ENCODE measurements at regions not wholly inside any gene's neighbourhood (a gene's known extent, or its start where the extent isn't known, plus 50 kb on each side); places are given as distances from the start of the nearest gene placed in this dataset.

GRCh38 chr2:16118611-16119590 lies 178.6 kb downstream of the MYCN start:
- no peak for ATAC-seq (replicated peaks in 6 of 8)
- Histone ChIP-seq H3K27ac (no peak overlapping the region), H3K4me1 (replicated peaks in 1 of 2) (peaks cover 6 to 16% of the 10 kb centered on the region in 2 donors), H3K4me3 (no peak overlapping the region)
- in situ Hi-C loops (cut with MboI; ENCODE audit: low pct_unique_long_range_greater_than_20kb in 2 of 9, low sequenced_read_pairs in 9 of 9, unreplicated experiment in 9 of 9), result no loop called here
- 6 to 100% (median 79%) methylated on average over 1 to 4 of the region's 5 CpGs for WGBS, 10 experiments

- in situ Hi-C loops (cut with MboI; ENCODE audit: low pct_unique_long_range_greater_than_20kb in 2 of 9, low sequenced_read_pairs in 9 of 9, unreplicated experiment in 9 of 9), result no loop called here
- H3K4me3 ChIP-seq, result no peak overlapping the region
- H3K27ac ChIP-seq, result no peak overlapping the region
- peaks cover 6 to 16% of the 10 kb centered on the region in 2 donors for H3K4me1 ChIP-seq (replicated peaks in 1 of 2)
- 0 to 100% (median 89%) methylated on average over 2 to 8 of the region's 9 CpGs; no CpG with 5 or more reads in 1 of the 10 experiments for WGBS, 10 experiments
- ATAC-seq (replicated peaks in 6 of 8), result no peak
These were observed 177.7 kb downstream of the MYCN start for GRCh38 chr2:16117791-16118610.

- Histone ChIP-seq H3K4me1 (replicated peaks in 1 of 2) (peaks cover 6 to 16% of the 10 kb centered on the region in 2 donors), H3K4me3 (no peak overlapping the region), H3K27ac (no peak overlapping the region)
- WGBS, 10 experiments, result 0 to 100% (median 61%) methylated on average over 1 to 8 of the region's 9 CpGs; no CpG with 5 or more reads in 2 of the 10 experiments
- ATAC-seq (replicated peaks in 6 of 8), result no peak
- in situ Hi-C loops (cut with MboI; ENCODE audit: low pct_unique_long_range_greater_than_20kb in 2 of 9, low sequenced_read_pairs in 9 of 9, unreplicated experiment in 9 of 9), result no loop called here
These were observed 176.8 kb downstream of the MYCN start for GRCh38 chr2:16117021-16117700.

GRCh38 chr2:16115881-16116830 lies 175.8 kb downstream of the MYCN start:
- in situ Hi-C loops (cut with MboI; ENCODE audit: low pct_unique_long_range_greater_than_20kb in 2 of 9, low sequenced_read_pairs in 9 of 9, unreplicated experiment in 9 of 9), result no loop called here
- WGBS, 10 experiments, result 0 to 85% (median 58%) methylated on average over 2 to 7 of the region's 7 CpGs; no CpG with 5 or more reads in 1 of the 10 experiments

GRCh38 chr2:16115291-16115690 lies 174.9 kb downstream of the MYCN start:
- WGBS, 10 experiments, result 38 to 100% (median 74%) methylated on average over 2 to 4 of the region's 4 CpGs; no CpG with 5 or more reads in 2 of the 10 experiments
- no peak overlapping the region for H3K27ac ChIP-seq
- in situ Hi-C loops (cut with MboI; ENCODE audit: low pct_unique_long_range_greater_than_20kb in 2 of 9, low sequenced_read_pairs in 9 of 9, unreplicated experiment in 9 of 9), result no loop called here
- ATAC-seq (replicated peaks in 6 of 8), result no peak
- no peak overlapping the region for H3K4me3 ChIP-seq
- peaks cover 6 to 16% of the 10 kb centered on the region in 2 donors for H3K4me1 ChIP-seq (replicated peaks in 1 of 2)

More at GRCh38 chr2:16115881-16116830, 175.8 kb downstream of the MYCN start:
- ATAC-seq (replicated peaks in 6 of 8), result no peak
- Histone ChIP-seq H3K4me3 (no peak overlapping the region), H3K4me1 (replicated peaks in 1 of 2) (peaks cover 6 to 16% of the 10 kb centered on the region in 2 donors), H3K27ac (no peak overlapping the region)

GRCh38 chr2:16114836-16115235 lies 174.5 kb downstream of the MYCN start:
- H3K4me1 ChIP-seq (replicated peaks in 1 of 2), result peaks cover 6 to 16% of the 10 kb centered on the region in 2 donors
- WGBS, 10 experiments, result 0 to 87% (median 70%) methylated on average over 1 to 5 of the region's 8 CpGs; no CpG with 5 or more reads in 5 of the 10 experiments
- no peak overlapping the region for H3K4me3 ChIP-seq
- no peak for ATAC-seq (replicated peaks in 6 of 8)
- H3K27ac ChIP-seq, result no peak overlapping the region
- in situ Hi-C loops (cut with MboI; ENCODE audit: low pct_unique_long_range_greater_than_20kb in 2 of 9, low sequenced_read_pairs in 9 of 9, unreplicated experiment in 9 of 9), result no loop called here

GRCh38 chr2:16114070-16114469 lies 173.7 kb downstream of the MYCN start:
- 46 to 100% (median 81%) methylated on average over 2 to 7 of the region's 11 CpGs; no CpG with 5 or more reads in 6 of the 10 experiments for WGBS, 10 experiments
- peaks cover 6 to 16% of the 10 kb centered on the region in 2 donors for H3K4me1 ChIP-seq (replicated peaks in 1 of 2)
- no peak overlapping the region for H3K4me3 ChIP-seq
- no peak overlapping the region for H3K27ac ChIP-seq
- in situ Hi-C loops (cut with MboI; ENCODE audit: low pct_unique_long_range_greater_than_20kb in 2 of 9, low sequenced_read_pairs in 9 of 9, unreplicated experiment in 9 of 9), result no loop called here
- no peak for ATAC-seq (replicated peaks in 6 of 8)

- H3K4me1 ChIP-seq (replicated peaks in 1 of 2), result peaks cover 6 to 16% of the 10 kb centered on the region in 2 donors
- in situ Hi-C loops (cut with MboI; ENCODE audit: low pct_unique_long_range_greater_than_20kb in 2 of 9, low sequenced_read_pairs in 9 of 9, unreplicated experiment in 9 of 9), result no loop called here
- H3K4me3 ChIP-seq, result no peak overlapping the region
- 20 to 100% (median 90%) methylated on average over 1 of the region's 1 CpG; no CpG with 5 or more reads in 6 of the 10 experiments for WGBS, 10 experiments
- no peak overlapping the region for H3K27ac ChIP-seq
- ATAC-seq (replicated peaks in 6 of 8), result no peak
These were observed 173.2 kb downstream of the MYCN start for GRCh38 chr2:16113568-16113967.

- WGBS, 10 experiments, result 0 to 65% (median 39%) methylated on average over 1 to 3 of the region's 3 CpGs; no CpG with 5 or more reads in 5 of the 10 experiments
- H3K4me1 ChIP-seq (replicated peaks in 1 of 2), result peaks cover 6 to 16% of the 10 kb centered on the region in 2 donors
- ATAC-seq (replicated peaks in 6 of 8), result no peak
- in situ Hi-C loops (cut with MboI; ENCODE audit: low pct_unique_long_range_greater_than_20kb in 2 of 9, low sequenced_read_pairs in 9 of 9, unreplicated experiment in 9 of 9), result no loop called here
- no peak overlapping the region for H3K27ac ChIP-seq
- no peak overlapping the region for H3K4me3 ChIP-seq
These were observed 172.7 kb downstream of the MYCN start for GRCh38 chr2:16112972-16113560.

- Histone ChIP-seq H3K4me1 (replicated peaks in 1 of 2) (peaks cover 6 to 16% of the 10 kb centered on the region in 2 donors), H3K27ac (no peak overlapping the region), H3K4me3 (no peak overlapping the region)
- 0 to 100% (median 82%) methylated on average over 1 to 5 of the region's 7 CpGs for WGBS, 10 experiments
- in situ Hi-C loops (cut with MboI; ENCODE audit: low pct_unique_long_range_greater_than_20kb in 2 of 9, low sequenced_read_pairs in 9 of 9, unreplicated experiment in 9 of 9), result no loop called here
- no peak for ATAC-seq (replicated peaks in 6 of 8)
These were observed 172.1 kb downstream of the MYCN start for GRCh38 chr2:16112251-16112971.

GRCh38 chr2:16111838-16112210 lies 171.5 kb downstream of the MYCN start:
- in situ Hi-C loops (cut with MboI; ENCODE audit: low pct_unique_long_range_greater_than_20kb in 2 of 9, low sequenced_read_pairs in 9 of 9, unreplicated experiment in 9 of 9), result no loop called here
- no peak for ATAC-seq (replicated peaks in 6 of 8)
- peaks cover 6 to 16% of the 10 kb centered on the region in 2 donors for H3K4me1 ChIP-seq (replicated peaks in 1 of 2)
- no peak overlapping the region for H3K4me3 ChIP-seq
- no peak overlapping the region for H3K27ac ChIP-seq
- WGBS, 10 experiments, result 31 to 100% (median 82%) methylated on average over 1 to 4 of the region's 7 CpGs; no CpG with 5 or more reads in 4 of the 10 experiments

Data from motor neuron (in vitro differentiated cells).